ENCODE measurements at regions not wholly inside any gene's neighbourhood (a gene's known extent, or its start where the extent isn't known, plus 50 kb on each side); places are given as distances from the start of the nearest gene placed in this dataset.

DNA sequence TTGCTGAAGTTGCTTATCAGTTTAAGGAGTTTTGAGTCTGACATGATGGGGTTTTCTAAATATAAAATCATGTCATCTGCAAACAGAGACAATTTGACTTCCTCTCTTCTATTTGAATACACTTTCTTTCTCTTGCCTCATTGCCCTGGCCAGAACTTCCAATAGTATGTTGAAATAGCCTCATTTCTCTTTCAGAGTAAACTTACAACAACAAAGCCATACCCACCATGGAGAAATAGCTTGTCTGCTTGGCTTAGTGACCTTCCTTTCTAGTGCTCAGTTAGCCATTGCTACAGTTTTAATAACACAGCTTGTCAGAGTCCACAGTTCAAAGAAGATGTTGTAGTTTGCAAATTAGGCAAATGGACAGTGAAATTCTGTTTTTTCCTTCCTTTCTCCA, 228.0 kb downstream of the ETAA1 start:
- no peak for DNase-seq (ENCODE audit: low spot score)

DNA sequence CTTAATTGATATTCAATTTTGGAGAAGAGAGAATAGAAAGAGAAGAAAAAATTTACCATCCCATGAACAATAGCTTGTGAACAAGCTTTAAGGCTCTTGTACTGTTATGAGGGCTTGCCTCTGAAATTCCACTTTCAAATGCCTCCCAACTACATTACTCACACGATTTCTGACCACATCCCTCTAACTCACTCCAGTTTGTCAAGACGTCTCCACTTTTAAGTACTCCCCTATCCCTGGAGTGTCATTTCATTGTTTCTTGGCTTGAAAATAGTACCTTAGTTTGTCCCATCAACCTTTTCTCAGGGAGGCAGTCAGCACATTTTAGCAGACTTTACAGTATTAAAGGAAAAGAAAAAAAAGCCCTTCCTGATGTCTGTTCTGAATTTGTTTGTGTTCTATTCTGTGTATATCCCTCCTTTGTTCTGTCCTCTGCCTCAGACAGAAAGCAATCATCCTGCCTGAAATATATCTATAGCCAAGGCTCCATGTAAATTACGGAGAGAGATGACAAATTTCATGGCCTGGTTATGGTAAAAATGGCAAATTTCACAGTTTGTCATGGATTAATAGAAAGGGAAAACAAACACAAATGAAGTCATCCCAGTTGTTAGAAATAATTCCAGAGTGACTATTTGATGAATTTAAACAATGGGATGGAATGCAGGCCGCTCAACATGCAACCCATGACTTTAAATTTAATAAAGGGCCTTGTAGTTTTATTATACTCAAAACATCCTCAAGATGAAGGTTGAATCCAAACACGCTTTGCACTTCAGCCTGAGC, 228.8 kb downstream of the ETAA1 start:
- DNase-seq (ENCODE audit: low spot score): no peak

DNA sequence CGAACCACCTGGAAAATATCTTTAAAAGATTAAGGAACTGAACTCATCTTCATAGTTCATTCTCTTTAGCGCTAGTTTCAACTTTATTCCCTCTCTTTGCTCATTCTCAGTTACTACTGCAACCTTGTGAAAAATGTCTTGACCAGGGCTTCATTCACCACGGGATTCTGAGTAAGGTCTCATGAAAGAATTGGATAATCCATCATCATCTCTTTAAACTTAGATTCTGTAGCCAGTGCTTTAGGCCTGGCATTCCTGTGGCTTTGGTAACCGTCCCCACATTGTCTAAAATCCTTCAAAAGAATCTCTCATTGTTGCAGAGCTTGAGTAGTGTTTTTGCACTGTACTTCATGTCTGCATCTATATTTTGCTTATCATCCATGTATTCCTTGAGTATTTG, 229.5 kb downstream of the ETAA1 start:
- DNase-seq (ENCODE audit: low spot score): no peak

DNA sequence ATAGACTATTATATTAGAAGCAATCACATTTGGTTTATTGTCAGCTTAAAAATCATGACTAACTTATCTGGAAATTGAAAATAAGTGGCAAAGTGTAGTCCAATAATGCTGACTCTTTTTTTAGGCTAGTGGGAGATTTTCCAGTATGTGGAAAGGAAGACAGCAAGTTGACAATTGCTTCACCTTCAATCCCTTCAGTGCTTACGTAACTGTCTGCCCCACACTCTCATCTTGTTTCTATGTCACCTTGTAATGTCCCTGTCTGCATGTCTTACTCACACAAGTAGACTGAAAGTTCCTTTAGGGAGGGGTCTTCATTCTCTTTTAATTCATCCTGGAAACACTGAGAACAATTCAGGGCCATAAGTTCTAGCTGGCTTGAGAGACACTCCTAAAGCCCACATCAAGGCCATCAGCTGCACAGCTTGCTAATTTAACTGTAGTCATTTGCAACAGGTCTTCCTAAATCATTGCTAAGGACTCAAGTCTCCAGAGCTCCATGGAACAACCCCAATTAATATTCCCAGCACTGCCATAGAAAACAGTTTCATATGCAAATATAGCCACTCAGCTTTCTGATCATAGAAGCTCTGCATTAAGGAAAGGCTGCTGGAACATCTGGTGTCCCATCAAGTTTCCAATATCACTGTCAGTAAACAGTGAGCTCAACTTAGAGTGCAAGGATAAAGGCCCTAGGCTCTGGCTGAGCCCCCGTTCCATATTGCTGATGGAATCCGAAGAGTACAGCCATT, 230.5 kb downstream of the ETAA1 start:
- DNase-seq (ENCODE audit: low spot score): no peak

DNA sequence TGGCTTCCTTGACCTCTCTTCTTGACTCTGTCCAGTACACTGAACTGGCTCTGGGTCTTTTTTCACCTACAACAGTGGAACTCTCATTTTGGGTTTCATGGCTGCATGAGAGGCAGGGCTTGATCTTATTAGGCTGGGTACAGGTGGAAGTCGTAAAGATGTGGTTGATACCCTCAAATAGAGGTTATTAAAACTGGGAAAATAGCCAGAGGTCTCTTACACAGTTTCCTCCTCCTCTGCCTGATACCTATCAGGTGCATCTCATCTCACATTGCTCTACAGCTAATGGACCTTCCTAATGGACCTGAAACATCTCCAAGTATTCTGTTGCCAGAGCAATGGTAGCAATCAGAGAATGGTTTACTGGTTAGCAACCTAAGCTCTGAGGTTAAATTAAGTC, 231.8 kb downstream of the ETAA1 start:
- DNase-seq (ENCODE audit: low spot score): no peak

DNA sequence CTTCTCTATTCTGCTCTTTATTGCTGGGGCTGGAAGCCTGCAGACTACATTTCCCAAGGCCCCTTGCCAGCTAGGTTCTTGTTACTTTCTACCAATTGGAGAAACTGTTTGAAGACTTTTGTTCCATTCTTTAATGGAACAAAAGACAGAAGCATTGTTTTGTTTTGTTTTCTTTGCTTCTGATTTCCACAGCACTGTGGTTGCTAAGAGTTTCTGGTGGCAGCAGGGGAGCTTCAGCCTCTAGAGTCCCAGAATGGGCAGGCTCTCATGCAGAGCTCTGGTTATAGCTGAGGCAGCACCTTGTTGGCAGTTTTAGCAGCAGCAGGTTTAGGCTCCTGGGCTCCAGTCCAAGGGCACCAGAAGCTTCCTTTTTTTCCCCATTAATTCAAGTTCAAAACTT, 234.3 kb downstream of the ETAA1 start:
- no peak for DNase-seq (ENCODE audit: low spot score)

DNA sequence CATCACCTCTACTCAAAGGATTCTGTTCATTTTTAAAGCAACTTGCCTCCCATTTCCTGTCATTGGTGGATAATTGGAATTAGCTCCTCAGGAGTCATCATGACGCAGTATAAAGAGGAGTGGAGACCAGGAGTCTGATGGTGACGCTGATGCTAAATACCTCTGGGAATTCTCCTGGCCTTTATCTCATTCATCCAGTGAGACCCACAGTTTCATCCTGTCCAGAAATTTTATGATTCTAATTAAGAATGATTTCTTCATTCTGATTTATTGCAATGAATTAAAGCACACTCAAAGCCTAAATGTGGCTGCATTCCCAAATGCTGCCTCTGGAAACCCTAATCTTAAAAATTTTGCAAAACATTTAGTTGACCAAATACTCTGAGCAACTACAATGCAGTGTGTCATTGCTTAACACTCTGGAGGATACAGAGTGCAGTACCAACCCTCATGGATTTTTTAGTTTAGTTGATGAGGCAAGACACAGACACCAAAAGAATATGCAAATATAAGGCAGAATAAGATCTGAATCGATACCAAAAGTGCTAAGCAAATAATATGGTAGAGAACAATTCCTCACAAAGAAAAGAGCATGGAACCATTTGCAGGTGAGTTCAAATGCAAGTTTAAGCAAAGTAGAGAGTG, 236.2 kb downstream of the ETAA1 start:
- no peak for DNase-seq (ENCODE audit: low spot score)

DNA sequence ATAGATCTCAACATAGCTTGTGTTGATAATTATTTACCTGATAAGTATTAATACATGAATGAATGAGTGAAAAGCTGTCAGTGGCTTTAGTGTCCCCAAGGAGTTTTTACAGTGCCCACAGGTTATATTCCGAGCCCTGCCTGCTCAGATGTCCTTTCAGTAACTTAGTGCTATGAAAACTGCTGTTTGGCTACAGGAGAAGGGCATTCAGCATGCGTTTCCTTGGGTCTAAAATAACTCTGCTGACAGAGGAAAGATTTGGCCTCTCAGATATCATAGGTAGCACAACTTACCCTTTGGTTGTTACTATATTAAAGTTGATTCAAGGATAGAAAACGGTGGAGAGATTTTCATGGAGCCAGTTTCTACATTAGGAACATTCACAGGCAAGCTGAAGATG, 241.0 kb downstream of the ETAA1 start:
- no peak for DNase-seq (ENCODE audit: low spot score)

DNA sequence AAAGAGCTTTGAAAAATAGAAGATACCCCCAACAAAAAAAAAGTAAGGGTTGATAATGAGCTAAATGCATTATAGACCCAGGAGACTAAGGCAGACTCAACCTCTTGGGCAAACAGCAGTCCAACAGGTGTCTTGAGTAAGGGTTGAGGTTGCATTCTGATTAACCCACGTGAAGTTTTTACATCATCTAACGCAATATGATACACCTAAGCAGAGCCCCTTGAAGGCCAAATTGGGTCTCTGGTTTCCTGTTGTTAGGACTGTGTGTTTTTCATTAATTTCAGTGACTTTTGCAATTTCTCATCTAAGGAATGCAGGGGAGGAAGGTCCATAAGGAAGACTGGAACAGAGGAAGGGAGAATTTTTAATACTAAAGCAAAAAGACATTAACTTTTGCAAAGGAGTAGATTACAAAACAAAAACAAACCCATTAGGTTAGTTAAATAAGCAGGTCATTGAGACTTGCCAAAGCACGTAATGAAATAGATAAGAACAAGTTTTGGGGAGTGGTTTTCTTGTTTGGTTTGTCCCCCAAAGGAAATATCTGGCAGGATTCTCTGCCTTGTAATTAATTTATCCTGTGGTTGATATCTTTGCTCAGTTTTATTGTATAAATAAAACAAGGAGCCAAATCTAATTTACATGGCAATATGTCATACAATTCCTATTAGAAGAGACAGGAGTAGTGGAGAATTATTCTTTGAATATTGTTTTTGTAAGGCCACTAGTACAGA, 244.3 kb downstream of the ETAA1 start:
- DNase-seq (ENCODE audit: low spot score): no peak

DNA sequence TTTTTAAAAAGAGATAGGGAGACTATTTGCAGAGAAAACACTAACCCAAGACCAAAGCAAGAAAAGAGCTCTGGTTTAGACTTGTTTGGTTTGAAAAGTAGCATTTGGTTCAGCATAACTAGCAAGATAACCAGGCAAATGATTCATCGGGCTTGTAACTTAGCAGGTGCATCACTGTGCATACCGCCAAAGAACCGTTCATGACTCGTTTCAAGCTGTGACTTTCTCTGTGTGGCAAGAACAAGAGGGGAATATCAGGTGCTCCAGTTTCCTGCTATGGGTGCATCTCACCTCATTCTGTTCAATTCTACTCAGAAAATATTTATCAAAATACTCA, 244.9 kb downstream of the ETAA1 start:
- DNase-seq (ENCODE audit: low spot score): no peak

DNA sequence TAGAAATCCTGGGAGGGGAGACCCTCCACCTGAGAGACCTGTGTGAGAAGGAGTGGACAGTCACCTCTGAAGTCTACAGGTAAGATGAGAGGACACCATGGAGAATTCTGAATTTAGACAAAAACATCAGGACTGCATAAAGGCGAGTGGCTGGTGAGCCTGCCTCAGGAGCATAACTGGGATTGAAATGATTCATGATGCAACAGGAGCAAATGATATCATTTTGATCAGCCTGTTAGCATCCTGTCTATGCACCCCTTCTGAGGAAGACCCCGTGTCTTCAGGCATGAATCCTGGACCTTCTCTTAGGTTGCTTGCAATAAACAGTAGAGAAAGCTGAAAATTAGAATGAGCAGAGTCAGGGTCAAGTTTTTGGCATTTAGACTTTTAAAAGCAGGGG, 245.8 kb downstream of the ETAA1 start:
- no peak for DNase-seq (ENCODE audit: low spot score)

DNA sequence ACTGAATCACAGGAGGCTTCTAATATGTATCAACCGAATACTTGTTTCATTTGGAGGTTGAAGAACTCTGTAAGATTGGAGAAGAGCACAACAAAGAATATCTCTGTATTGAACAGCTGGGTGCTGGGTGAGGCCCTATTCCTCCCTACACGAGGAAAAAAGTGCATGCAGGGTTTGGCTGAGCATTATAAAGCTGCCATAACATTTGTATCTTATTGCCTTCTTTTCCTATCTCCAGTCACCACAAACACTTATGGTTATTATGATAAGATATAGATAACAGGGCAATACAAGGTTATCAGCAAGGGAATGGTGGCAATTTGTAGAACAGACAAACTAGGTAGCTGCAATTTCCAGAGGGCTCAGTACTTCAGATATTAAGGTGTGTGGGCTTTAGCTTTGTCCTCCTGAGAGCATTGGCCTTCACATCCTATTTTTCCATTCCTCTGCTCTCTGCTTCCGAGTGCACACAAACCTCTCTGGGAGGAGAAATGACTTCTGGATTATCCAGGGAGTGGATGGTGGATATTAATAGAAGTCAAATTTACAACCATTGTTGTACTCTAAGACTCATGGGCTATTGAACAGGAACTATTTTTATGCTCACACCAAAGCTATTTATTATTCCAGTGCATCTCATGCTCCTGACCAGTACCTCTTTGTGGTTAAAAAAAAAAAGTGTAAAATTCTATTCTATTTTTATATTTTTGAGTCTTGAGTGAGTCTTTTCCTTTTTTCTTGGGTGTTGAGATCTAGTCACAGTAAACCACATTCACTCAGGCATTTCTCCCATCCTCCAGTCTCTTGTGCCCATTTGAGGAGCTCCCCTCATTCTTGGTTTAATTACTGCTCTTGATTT, 248.4 kb downstream of the ETAA1 start:
- DNase-seq (ENCODE audit: low spot score): no peak

DNA sequence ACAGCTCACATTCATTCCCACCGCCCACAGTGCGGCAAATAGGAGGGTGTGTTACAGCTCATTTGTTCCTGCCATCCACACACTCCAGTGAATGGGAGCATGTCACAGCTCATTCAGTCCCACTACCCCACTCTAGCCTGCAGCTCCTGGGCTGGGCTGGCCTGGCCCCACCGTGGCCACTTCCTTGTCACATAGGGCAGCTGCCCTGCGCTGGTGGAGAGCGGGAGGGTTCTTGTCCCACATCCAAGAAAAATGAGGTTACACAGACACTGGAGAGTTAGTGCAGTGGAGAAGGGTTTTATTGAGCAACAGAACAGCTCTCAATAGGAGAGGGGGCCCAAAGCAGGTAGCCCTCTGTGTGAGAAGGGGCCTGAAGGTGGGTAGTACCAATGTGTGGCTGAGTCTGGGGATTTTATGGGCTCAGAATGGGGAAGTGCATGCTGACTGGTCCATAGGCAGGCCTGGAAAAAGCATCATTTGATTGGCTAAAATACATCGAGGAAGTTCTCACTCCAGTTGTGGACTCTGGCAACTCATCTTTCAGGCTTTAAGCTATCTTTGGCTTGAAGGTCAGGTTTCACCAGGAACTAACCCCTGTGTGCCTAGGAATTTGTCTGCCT, 249.7 kb downstream of the ETAA1 start:
- no peak for DNase-seq (ENCODE audit: low spot score)

DNA sequence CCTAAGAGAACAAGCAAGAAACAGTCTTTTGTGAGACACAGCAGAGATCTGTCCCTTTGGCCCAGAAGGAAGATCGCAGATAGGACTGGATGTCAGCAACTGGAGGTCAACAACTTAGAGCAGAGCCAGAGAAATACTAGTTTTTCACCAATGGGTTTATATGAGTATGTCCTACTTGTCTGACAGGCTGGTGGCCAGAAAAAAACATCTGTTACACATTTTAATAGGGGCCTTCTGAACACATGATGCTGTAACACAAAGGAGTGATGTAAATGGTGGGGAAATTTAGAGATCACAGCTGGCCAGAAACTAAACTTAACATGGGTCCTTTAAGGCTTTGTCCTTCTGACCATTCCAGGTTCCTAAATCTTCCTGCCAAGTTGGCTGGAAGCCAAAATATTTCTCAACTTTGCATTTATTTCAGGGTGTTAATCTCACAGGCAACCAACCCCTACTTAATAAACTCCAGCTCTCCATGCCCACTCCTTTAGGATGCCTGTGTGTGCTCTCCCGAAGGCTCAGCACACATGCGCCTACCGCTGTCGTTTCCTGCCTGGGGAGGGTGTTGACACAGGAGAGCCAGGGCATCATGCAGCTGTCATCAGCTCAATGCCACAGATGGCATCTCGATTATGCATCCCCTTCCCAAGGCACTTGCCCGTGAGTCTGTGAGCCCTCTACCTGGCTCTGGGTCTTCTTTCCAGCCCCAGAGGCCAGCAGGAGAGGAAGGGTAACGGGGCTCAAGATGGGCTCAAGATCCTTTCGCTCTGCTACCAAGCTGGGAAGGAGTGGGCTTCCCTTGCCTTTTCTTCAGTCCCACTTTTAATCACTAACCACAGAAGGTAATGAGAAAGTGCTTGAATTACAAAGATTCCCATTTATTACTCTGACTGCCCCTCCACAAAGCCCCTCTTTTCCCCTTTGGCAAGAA, 252.5 kb downstream of the ETAA1 start:
- no peak for DNase-seq (ENCODE audit: low spot score)

DNA sequence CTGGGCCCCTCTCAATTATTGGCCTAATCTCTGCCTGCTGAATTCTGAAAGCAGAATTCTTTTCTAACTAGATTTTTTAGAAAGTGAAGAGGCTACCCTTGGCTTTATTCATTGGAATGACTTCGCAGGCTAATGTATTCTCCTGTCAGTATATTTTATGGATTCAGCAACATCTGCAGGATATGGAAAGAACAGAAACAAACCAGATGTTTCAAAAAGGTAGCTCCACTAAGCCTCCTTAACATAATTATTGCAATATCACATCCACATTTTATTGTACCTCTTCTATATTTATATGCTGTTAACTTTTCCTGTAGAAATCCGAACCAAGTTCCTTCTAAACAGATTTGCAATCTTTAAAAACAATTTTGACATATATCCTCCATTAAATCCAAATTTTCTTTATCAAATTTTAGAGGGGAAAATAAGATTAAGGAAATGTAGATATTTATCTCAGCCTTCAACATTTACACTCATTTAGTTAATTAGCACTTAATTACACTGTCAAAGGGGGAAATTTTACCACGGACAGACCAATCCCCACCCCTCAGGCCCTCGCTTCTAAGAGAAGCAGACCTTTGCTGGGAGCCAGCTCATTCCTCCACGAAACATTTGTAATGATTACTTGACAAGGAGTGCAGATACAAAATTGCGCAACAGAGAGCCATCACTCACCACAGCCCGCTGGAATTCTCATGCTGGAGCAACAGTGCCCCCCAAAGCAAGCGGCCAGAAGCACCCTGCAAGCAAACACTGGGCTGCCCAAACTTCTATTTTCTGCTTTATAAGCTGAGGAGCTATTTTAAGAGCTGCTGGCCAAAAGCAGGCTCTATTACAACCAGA, 253.4 kb downstream of the ETAA1 start:
- peak; percentile 28 for DNase-seq (ENCODE audit: low spot score)

DNA sequence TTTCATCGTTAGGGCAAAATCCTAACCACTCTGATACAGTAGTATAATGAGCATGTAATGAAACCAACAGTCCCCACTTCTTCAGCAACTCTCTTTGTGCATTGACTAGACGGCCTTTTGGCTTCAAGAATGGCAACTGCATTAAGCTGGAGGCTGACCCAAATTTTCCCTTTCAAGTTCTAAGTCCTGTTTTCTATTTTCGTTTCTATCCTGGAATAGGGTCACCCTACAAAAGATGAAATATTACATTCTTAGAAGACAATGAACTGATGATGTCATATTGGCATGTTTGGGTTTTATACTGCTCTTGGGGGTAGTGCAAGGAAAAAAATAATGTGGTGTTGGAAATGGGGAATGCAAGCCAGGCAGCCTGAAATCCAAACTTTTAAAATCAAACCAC, 254.4 kb downstream of the ETAA1 start:
- DNase-seq (ENCODE audit: low spot score): no peak

DNA sequence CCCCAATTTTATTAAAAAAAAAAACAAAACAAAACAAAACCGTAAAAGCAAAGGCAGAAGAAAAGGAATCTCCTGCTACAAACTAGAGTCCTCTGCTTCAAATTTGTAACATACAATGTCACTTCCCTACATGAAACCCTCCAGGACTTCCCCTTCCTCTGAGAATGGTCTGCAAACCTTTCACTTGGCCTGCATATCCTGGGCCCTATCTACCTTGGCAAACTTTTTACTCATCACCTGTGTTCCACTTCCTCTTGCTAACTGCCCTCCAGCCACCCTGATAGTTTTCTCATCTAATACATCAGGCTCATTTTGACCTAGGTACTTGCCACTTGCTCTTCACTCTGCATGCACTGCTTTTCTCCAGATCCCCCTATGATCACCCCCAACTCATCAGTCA, 255.5 kb downstream of the ETAA1 start:
- DNase-seq (ENCODE audit: low spot score): no peak

DNA sequence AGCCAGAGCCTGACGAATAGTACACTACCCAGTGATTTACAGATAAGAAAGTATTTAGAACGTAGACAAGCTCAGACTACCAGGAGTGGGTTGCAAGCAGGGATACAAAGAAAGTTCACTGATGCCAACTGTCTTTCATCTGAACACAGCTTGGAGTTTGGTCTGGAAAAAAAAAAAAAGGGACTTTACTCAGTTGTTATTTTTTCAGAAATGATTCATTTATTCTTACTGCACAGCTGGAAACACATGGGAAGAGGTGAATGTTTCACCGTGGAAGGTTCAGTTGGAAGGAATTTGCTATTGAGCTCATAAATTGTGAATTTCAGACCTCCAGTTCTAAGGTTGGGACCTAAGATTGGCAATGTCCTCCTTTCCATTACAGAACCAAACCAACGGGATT, 259.7 kb downstream of the ETAA1 start:
- DNase-seq (ENCODE audit: low spot score): no peak

DNA sequence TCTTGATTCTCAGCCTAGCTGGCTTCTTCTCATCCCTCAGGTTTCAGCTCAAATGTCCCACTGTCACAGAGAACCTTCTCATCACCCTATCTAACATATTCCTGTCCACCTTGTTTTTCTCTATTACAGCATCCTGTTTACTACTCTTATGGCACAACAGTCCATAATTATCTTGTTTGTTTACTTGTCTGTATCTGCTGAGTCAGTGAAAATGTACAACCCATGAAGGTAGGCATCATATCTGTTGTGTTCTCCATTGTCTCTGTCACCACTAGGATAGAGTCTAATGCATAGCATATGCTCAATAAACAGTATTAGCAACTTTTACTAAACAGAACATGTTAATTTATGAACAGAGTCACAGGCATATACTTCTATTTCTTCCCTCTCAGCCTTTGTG, 261.7 kb downstream of the ETAA1 start:
- no peak for DNase-seq (ENCODE audit: low spot score)
